HCT116 (cell line): ENCODE measurements at regions not wholly inside any gene's neighbourhood (a gene's known extent, or its start where the extent isn't known, plus 50 kb on each side); places are given as distances from the start of the nearest gene placed in this dataset.

Experiments used
- ATAC-seq: fragments of 200-7000 bp; cut with Tn5 transposase; 2 replicates; pipeline ENCODE4 v1.9.1; 2020; ENCODE audit warnings: mild to moderate bottlenecking, moderate library complexity
- BruUV-seq: library from RNA; stranded (reverse); fragments of 400-500 nt; replicated peaks from 2 replicates; lab custom pipeline; 2021; lab: Mats Ljungman, UMichigan
- CTCF ChIA-PET: fragments of 300-600 bp; sonication (Branson Sonifier 250); formaldehyde crosslinking; loops from one replicate; lab custom pipeline; 2021; ENCODE audit warnings: antibody characterized with exemption; lab: Charles Lee
- POLR2A ChIA-PET: fragments of 300-600, 350-600 bp; sonication (Branson Sonifier 250); formaldehyde crosslinking; loops from one replicate; lab custom pipeline; 2021; ENCODE audit warnings: antibody characterized with exemption; lab: Charles Lee
- RAD21 ChIA-PET, 2 experiments: fragments of 300-600 bp; sonication (Branson Sonifier 250); formaldehyde crosslinking; loops; one replicate each; lab custom pipeline; 2023; ENCODE audit warnings: low total read pairs in 2 of 2; ENCODE audit not compliant: uncharacterized antibody in 2 of 2, unreplicated experiment in 2 of 2, low non-redundant PET in 1 of 2; lab: Charles Lee
- DNase-seq: peaks from one replicate; pipeline ENCODE4 v3.0.0-alpha.2; 2010; ENCODE audit warnings: low read depth, low spot score
- H2AFZ ChIP-seq: fragments of 200-600 bp; shearing (Covaris generic), sonication (generic); 2 replicates; pipeline ENCODE4 v1.6.1; 2017; ENCODE audit warnings: low read depth, mixed run types, mixed read lengths, antibody characterized with exemption, low read length; ENCODE audit not compliant: poor library complexity, severe bottlenecking
- H3K27ac ChIP-seq: 2 replicates; pipeline ENCODE4 v1.5.1; 2012; ENCODE audit warnings: low read depth, low read length
- H3K27me3 ChIP-seq: fragments of 200-600 bp; sonication (generic); 2 replicates; pipeline ENCODE4 v1.6.1; 2016; ENCODE audit warnings: mixed run types, low read length, mixed read lengths; ENCODE audit not compliant: insufficient read depth
- H3K36me3 ChIP-seq, 2 experiments: fragments of 200-500 bp in 1 of 2; fragments of 200-600 bp in 1 of 2; sonication (Bioruptor generic) in 1 of 2; sonication (generic) in 1 of 2; 2 replicates each; pipeline versions ENCODE4 v1.5.1 to v1.6.1; 2014 to 2016; ENCODE audit warnings: low read length in 2 of 2, inconsistent platforms in 1 of 2, mixed read lengths in 1 of 2, mixed run types in 1 of 2; ENCODE audit not compliant: insufficient read depth in 2 of 2, control insufficient read depth in 1 of 2
- H3K4me1 ChIP-seq, 2 experiments: fragments of 200-600 bp in 1 of 2; sonication (generic) in 1 of 2; 2 replicates each; pipeline versions ENCODE4 v1.5.1 to v1.6.1; 2012 to 2017; ENCODE audit warnings: low read length in 2 of 2, inconsistent platforms in 1 of 2, mild to moderate bottlenecking in 1 of 2, mixed read lengths in 1 of 2, mixed run types in 1 of 2, moderate library complexity in 1 of 2; ENCODE audit not compliant: insufficient read depth in 2 of 2, control insufficient read depth in 1 of 2
- H3K4me2 ChIP-seq: fragments of 200-600 bp; sonication (generic); 2 replicates; pipeline ENCODE4 v1.6.1; 2017; ENCODE audit warnings: mixed run types, low read length, mixed read lengths
- H3K4me3 ChIP-seq, 2 experiments: fragments of 200-600 bp in 1 of 2; sonication (generic) in 1 of 2; replicated peaks in 1 of 2; 2 replicates each; pipeline ENCODE4 v1.5.1; 2011 to 2016; ENCODE audit warnings: low read length in 2 of 2, control low read depth in 1 of 2, low read depth in 1 of 2, mild to moderate bottlenecking in 1 of 2, mixed read lengths in 1 of 2, mixed run types in 1 of 2
- H3K79me2 ChIP-seq: fragments of 200-600 bp; sonication (generic); 2 replicates; pipeline ENCODE4 v1.6.1; 2017; ENCODE audit warnings: mild to moderate bottlenecking, mixed run types, low read length, moderate library complexity, mixed read lengths; ENCODE audit not compliant: insufficient read depth
- H3K9ac ChIP-seq: fragments of 200-600 bp; sonication (generic); 2 replicates; pipeline ENCODE4 v1.6.1; 2016; ENCODE audit warnings: low read length, mixed read lengths
- H3K9me2 ChIP-seq: fragments of 200-600 bp; sonication (generic), shearing (Covaris generic); 2 replicates; pipeline ENCODE4 v1.6.1; 2017; ENCODE audit warnings: mixed run types, mild to moderate bottlenecking, moderate library complexity; ENCODE audit not compliant: insufficient read depth
- H3K9me3 ChIP-seq, 2 experiments: fragments of 200-500 bp in 1 of 2; fragments of 200-600 bp in 1 of 2; sonication (Bioruptor generic) in 1 of 2; sonication (generic) in 1 of 2; 2 replicates each; pipeline ENCODE4 v1.6.1; 2014 to 2017; ENCODE audit warnings: low read length in 2 of 2, mixed read lengths in 2 of 2, inconsistent platforms in 1 of 2, low read depth in 1 of 2, mild to moderate bottlenecking in 1 of 2, mixed run types in 1 of 2, moderate library complexity in 1 of 2; ENCODE audit not compliant: control insufficient read depth in 1 of 2, insufficient read depth in 1 of 2
- H4K20me1 ChIP-seq: fragments of 200-600 bp; sonication (generic), shearing (Covaris generic); 2 replicates; pipeline ENCODE4 v1.6.1; 2017; ENCODE audit warnings: mixed run types, mild to moderate bottlenecking, moderate library complexity; ENCODE audit not compliant: insufficient read depth
- CEBPB ChIP-seq: IDR thresholded peaks from 2 replicates; pipeline ENCODE4 v1.6.1; 2012; ENCODE audit warnings: low read depth
- ELF1 ChIP-seq: IDR thresholded peaks from 2 replicates; pipeline ENCODE4 v1.6.1; 2012; ENCODE audit warnings: low read depth, borderline replicate concordance
- FOSL1 ChIP-seq: IDR thresholded peaks from 2 replicates; pipeline ENCODE4 v1.6.1; 2012; ENCODE audit warnings: low read depth
- POLR2A ChIP-seq: IDR thresholded peaks from 2 replicates; pipeline ENCODE4 v1.7.0; 2011; ENCODE audit warnings: borderline replicate concordance; ENCODE audit not compliant: insufficient read depth, insufficient read length; ENCODE audit errors: extremely low read depth
- POLR2AphosphoS5 ChIP-seq: IDR thresholded peaks from 2 replicates; pipeline ENCODE4 v1.6.1; 2011; ENCODE audit warnings: mild to moderate bottlenecking, low read depth, low read length, moderate library complexity
- RAD21 ChIP-seq: IDR thresholded peaks from 2 replicates; pipeline ENCODE4 v1.6.1; 2012; ENCODE audit warnings: low read depth, mild to moderate bottlenecking
- SIN3A ChIP-seq: IDR thresholded peaks from 2 replicates; pipeline ENCODE4 v1.6.1; 2012; ENCODE audit warnings: low read depth
- SP1 ChIP-seq: IDR thresholded peaks from 2 replicates; pipeline ENCODE4 v1.6.1; 2012; ENCODE audit warnings: low read depth
- TCF7L2 ChIP-seq: IDR thresholded peaks from 2 replicates; pipeline ENCODE4 v1.7.0; 2011; ENCODE audit warnings: borderline replicate concordance, inconsistent platforms; ENCODE audit not compliant: insufficient read depth, insufficient read length; ENCODE audit errors: extremely low read depth
- ZFX ChIP-seq: fragments of 450-650 bp; IDR thresholded peaks from 2 replicates; pipeline ENCODE4 v1.6.1; 2017
- intact Hi-C: fragments of 100-400 bp; cut with micrococcal nuclease; formaldehyde crosslinking; loops from 2 replicates; pipeline ENCODE4 v1.10.0; 2022
- TF ChIP-seq, protein P1 (sequence below): IDR thresholded peaks from 2 replicates; pipeline ENCODE4 v1.6.1; 2012
- TF ChIP-seq, protein P2 (sequence below), 3 experiments: fragments of 200-600 bp in 1 of 3; sonication (generic) in 1 of 3; IDR thresholded peaks in 2 of 3; conservative IDR thresholded peaks in 1 of 3; 2 replicates each; pipeline ENCODE4 v1.5.1; 2012 to 2017; ENCODE audit warnings: low read depth in 2 of 3, low read length in 2 of 3, antibody characterized with exemption in 1 of 3, borderline replicate concordance in 1 of 3, control low read depth in 1 of 3, mild to moderate bottlenecking in 1 of 3, mixed read lengths in 1 of 3, mixed run types in 1 of 3, moderate library complexity in 1 of 3; ENCODE audit not compliant: insufficient read depth in 1 of 3

DNA sequence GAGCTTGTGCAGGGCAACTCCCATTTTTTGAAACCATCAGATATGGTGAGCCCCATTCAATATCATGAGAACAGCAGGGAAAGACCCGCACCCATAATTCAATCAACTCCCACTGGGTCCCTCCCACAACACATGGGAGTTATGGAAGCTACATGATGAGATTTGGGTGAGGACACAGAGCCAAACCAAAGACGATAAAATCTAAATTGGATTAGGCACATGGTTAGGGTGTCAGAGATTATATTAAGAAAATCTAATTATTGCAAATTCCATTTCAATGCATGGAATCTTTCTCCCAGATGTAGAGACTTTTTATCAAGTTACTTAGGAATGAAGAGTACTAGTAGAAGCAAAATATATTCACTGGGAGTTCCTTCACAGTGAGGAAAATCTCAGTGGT lies 324.9 kb downstream of the JRKL start:
- ChIA-PET RAD21 (no interaction called here), POLR2A (no interaction called here), CTCF (no interaction called here)
- H3K9me2 ChIP-seq, result no peaks in the 10 kb centered on the region
- H4K20me1 ChIP-seq, result no peaks in the 10 kb centered on the region
- peaks cover 0 to 6% of the 10 kb centered on the region in 2 experiments; a peak in 1 of 4 replicates for H3K9me3 ChIP-seq
- intact Hi-C loops, result no loop called here
- H3K36me3 ChIP-seq, result no peaks in the 10 kb centered on the region
- H3K9ac ChIP-seq, result no peak overlapping the region
- H2AFZ ChIP-seq, result no peak overlapping the region
- no peak for ATAC-seq
- H3K27me3 ChIP-seq, result no peaks in the 10 kb centered on the region
- no peaks in the 10 kb centered on the region for H3K79me2 ChIP-seq
- BruUV-seq, result no TSS peak
- DNase-seq, result no peak
- no peaks in the 10 kb centered on the region for H3K4me1 ChIP-seq
- no peak overlapping the region for H3K4me2 ChIP-seq
- no peak overlapping the region for H3K27ac ChIP-seq
- no peak for TF ChIP-seq POLR2A
- no peak for TF ChIP-seq SIN3A
- no peak for TF ChIP-seq FOSL1
- TF ChIP-seq, protein P1, sequence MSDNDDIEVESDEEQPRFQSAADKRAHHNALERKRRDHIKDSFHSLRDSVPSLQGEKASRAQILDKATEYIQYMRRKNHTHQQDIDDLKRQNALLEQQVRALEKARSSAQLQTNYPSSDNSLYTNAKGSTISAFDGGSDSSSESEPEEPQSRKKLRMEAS, result no peak
- TF ChIP-seq SP1, result no peak
- TF ChIP-seq POLR2AphosphoS5, result no peak
- TF ChIP-seq CEBPB, result no peak
- no peak for TF ChIP-seq ELF1
- TF ChIP-seq TCF7L2, result no peak
- TF ChIP-seq RAD21, result no peak
- no peak for TF ChIP-seq ZFX
- TF ChIP-seq, protein P2, sequence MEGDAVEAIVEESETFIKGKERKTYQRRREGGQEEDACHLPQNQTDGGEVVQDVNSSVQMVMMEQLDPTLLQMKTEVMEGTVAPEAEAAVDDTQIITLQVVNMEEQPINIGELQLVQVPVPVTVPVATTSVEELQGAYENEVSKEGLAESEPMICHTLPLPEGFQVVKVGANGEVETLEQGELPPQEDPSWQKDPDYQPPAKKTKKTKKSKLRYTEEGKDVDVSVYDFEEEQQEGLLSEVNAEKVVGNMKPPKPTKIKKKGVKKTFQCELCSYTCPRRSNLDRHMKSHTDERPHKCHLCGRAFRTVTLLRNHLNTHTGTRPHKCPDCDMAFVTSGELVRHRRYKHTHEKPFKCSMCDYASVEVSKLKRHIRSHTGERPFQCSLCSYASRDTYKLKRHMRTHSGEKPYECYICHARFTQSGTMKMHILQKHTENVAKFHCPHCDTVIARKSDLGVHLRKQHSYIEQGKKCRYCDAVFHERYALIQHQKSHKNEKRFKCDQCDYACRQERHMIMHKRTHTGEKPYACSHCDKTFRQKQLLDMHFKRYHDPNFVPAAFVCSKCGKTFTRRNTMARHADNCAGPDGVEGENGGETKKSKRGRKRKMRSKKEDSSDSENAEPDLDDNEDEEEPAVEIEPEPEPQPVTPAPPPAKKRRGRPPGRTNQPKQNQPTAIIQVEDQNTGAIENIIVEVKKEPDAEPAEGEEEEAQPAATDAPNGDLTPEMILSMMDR (IDR thresholded peaks at IDR 0.05 in 2 of 3, conservative IDR thresholded peaks at IDR 0.05 in 1 of 3; ENCODE audit: borderline replicate concordance in 1 of 3, insufficient read depth in 1 of 3, low read depth in 2 of 3, low read length in 2 of 3), result no peak
- no peak overlapping the region for H3K4me3 ChIP-seq
